Body of pancreas (tissue), 4 donors: ENCODE measurements at regions not wholly inside any gene's neighbourhood (a gene's known extent, or its start where the extent isn't known, plus 50 kb on each side); places are given as distances from the start of the nearest gene placed in this dataset.

Experiments used
- ATAC-seq: fragments of 150-250 bp; one replicate; pipeline ENCODE4 v1.9.1; 2016
- DNase-seq, 4 donors: peaks; one replicate each; pipeline ENCODE4 v3.0.0-alpha.2; 2019
- H3K27ac ChIP-seq, 4 donors: fragments of 200-600 bp; sonication (generic); 1 replicate in 3 of 4; 2 replicates in 1 of 4; pipeline versions ENCODE4 v1.5.1 to v1.6.1; 2016 to 2019; ENCODE audit warnings: mild to moderate bottlenecking in 1 of 4, mixed read lengths in 1 of 4, moderate library complexity in 1 of 4
- H3K27me3 ChIP-seq, 2 donors: fragments of 200-600 bp; sonication (generic); one replicate each; pipeline ENCODE4 v1.6.0; 2016; ENCODE audit warnings: mild to moderate bottlenecking in 1 of 2
- H3K36me3 ChIP-seq, 2 donors: fragments of 200-600 bp; sonication (generic); replicated peaks in 1 of 2; 2 replicates each; pipeline ENCODE4 v1.5.1; 2016; ENCODE audit warnings: low read depth in 2 of 2; ENCODE audit not compliant: insufficient read depth in 1 of 2
- H3K4me1 ChIP-seq: fragments of 200-600 bp; sonication (generic); one replicate; pipeline ENCODE4 v1.6.0; 2016
- H3K4me3 ChIP-seq, 2 donors: fragments of 200-600 bp; sonication (generic); 1 replicate in 1 of 2; 2 replicates in 1 of 2; pipeline ENCODE4 v1.5.1; 2016 to 2019
- H3K9me3 ChIP-seq, 3 donors: fragments of 200-600 bp; sonication (generic); 1 replicate in 2 of 3; 2 replicates in 1 of 3; pipeline ENCODE4 v1.5.1; 2016
- POLR2A ChIP-seq, 3 donors: fragments of 450-650 bp; IDR thresholded peaks; one replicate each; pipeline ENCODE4 v1.6.1; 2016; ENCODE audit warnings: antibody characterized with exemption in 3 of 3, mild to moderate bottlenecking in 2 of 3
- WGBS, 2 donors: methylation state at CpG; one replicate each; pipeline ENCODE4 v1.1.5; 2017; 5-methylcytosine and 5-hydroxymethylcytosine counted together
- intact Hi-C: fragments of 100-400 bp; cut with DNase I; formaldehyde crosslinking; loops from one replicate; pipeline ENCODE4 v1.15.1; 2023
- TF ChIP-seq, protein P1 (sequence below), 7 experiments: fragments of 450-650 bp in 4 of 7; fragments of 200-600 bp in 3 of 7; sonication (generic) in 3 of 7; IDR thresholded peaks; one replicate each; pipeline ENCODE4 v1.5.1; 2016 to 2019; ENCODE audit warnings: antibody characterized with exemption in 7 of 7

DNA sequence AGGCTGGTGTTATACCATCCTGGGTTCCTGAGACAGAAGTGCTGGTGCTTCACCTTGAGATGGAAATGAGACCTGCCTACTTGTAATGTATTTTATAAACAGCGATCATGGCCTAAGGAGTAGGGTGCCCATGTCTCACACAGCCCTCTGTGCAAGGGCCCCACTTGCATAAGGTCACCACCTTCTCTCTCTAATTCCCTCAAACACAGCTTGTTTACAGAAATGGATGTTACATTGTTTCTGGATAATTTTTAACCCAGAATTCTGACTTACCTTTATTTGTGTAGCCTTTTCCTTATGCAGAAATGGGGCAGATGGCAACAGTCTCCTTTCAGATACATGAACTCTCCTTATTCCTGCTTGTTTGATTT, 95.1 kb upstream of the UMPS start:
- peak; percentile 52 for ATAC-seq
- H3K36me3 ChIP-seq = no peaks in the 10 kb centered on the region
- no peaks in the 10 kb centered on the region for H3K9me3 ChIP-seq
- peak overlapping the region; percentile 47 to 77 (median 68) for H3K27ac ChIP-seq
- H3K4me1 ChIP-seq = peaks cover 51% of the 10 kb centered on the region
- DNase-seq = peak in 2 of 4 donors; percentile 26 to 40
- TF ChIP-seq, protein P1, sequence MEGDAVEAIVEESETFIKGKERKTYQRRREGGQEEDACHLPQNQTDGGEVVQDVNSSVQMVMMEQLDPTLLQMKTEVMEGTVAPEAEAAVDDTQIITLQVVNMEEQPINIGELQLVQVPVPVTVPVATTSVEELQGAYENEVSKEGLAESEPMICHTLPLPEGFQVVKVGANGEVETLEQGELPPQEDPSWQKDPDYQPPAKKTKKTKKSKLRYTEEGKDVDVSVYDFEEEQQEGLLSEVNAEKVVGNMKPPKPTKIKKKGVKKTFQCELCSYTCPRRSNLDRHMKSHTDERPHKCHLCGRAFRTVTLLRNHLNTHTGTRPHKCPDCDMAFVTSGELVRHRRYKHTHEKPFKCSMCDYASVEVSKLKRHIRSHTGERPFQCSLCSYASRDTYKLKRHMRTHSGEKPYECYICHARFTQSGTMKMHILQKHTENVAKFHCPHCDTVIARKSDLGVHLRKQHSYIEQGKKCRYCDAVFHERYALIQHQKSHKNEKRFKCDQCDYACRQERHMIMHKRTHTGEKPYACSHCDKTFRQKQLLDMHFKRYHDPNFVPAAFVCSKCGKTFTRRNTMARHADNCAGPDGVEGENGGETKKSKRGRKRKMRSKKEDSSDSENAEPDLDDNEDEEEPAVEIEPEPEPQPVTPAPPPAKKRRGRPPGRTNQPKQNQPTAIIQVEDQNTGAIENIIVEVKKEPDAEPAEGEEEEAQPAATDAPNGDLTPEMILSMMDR (IDR thresholded peaks at IDR 0.05) = no peak
- no peak for TF ChIP-seq POLR2A (IDR thresholded peaks at IDR 0.05)
- 36 to 46% methylated on average over 1 of the region's 1 CpG for WGBS, 2 donors
- H3K27me3 ChIP-seq = no peaks in the 10 kb centered on the region
- H3K4me3 ChIP-seq = no peak overlapping the region
- intact Hi-C loops = loop anchor here (10.0 kb wide), 1 partner anchor 50 kb away; no protein-coding TSS in a partner anchor

DNA sequence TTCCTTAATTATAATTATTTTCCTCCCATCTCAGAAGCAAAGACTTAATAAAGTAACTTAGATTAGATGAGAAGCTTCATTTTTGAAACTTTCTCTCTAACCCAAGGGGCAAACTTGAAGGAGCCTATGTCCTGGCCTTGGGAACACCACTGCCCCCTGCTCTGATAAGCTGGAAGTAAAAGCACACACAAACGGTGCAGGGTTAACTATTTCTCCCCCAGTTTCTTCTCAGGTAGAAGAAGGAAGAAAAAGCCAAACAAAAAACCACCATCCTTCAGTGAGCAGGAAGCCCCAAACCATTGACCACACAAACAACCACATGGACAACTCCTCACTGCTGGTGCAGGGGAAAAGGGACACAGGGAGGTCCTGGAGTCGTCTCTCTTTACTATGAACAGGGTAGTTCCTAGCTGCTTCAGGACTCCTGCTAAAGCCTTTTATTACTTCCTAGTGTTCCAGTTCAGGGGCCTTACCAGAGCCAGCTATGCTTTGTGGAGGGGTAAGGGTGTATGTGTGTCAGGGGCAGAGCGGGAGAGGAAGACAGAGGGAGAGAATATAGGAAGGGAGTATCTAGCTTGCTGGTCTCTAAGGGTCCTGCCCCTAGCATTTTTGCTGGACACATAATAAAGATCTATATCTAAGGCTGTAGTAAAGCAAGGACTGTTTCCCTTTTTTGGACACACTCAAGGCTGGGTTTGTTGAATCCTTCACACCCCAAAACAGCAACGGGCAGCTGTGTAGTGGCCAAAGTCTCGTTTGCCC, 94.0 kb upstream of the UMPS start:
- no peaks in the 10 kb centered on the region for H3K27me3 ChIP-seq
- peaks cover 44% of the 10 kb centered on the region for H3K4me1 ChIP-seq
- WGBS, 2 donors = 25 to 47% methylated on average over 3 to 4 of the region's 5 CpGs
- H3K4me3 ChIP-seq = no peak overlapping the region
- DNase-seq (no peak), ATAC-seq (no peak)
- H3K9me3 ChIP-seq = no peaks in the 10 kb centered on the region
- TF ChIP-seq POLR2A (IDR thresholded peaks at IDR 0.05) = no peak
- TF ChIP-seq, protein P1 (IDR thresholded peaks at IDR 0.05) = no peak
- H3K27ac ChIP-seq = peak overlapping the region; percentile 65 to 77 (median 68)
- H3K36me3 ChIP-seq = no peaks in the 10 kb centered on the region
- intact Hi-C loops = loop anchor here (10.0 kb wide), 1 partner anchor 51 kb away; no protein-coding TSS in a partner anchor

DNA sequence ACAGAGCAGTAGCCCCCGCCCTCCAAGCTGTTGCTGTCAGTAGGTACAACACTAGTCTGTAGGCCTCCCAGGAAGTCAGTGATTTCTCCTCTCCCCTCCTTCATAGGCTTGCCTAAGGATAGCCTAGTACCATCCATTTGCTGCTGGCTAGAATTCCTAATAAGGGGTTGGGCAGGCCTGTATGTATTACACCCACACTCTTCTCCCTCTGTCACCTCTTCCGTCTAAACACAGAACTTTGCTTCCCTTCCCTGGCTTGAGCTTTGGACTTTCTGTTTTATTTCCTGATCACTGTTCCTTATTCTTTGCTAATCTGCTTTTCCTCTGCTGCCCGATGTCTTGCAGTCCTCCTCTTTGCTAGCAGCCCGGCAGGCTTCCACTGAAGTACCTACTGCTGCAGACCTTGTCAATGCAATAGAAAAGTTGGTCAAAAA, 93.4 kb upstream of the UMPS start:
- no peak overlapping the region for H3K4me3 ChIP-seq
- ATAC-seq (peak; percentile 29), DNase-seq (peak in 3 of 4 donors; percentile 16 to 30 (median 24))
- WGBS, 2 donors = 41 to 44% methylated on average over 3 to 4 of the region's 4 CpGs
- H3K9me3 ChIP-seq = no peaks in the 10 kb centered on the region
- peak overlapping the region; percentile 65 to 77 (median 68) for H3K27ac ChIP-seq
- intact Hi-C loops = loop anchor here (10.0 kb wide), 1 partner anchor 52 kb away; no protein-coding TSS in a partner anchor
- peaks cover 38% of the 10 kb centered on the region for H3K4me1 ChIP-seq
- TF ChIP-seq POLR2A (IDR thresholded peaks at IDR 0.05) = peak in 1 of 3 donors; percentile 4
- TF ChIP-seq, protein P1 (IDR thresholded peaks at IDR 0.05) = no peak
- no peaks in the 10 kb centered on the region for H3K27me3 ChIP-seq
- H3K36me3 ChIP-seq = no peaks in the 10 kb centered on the region

DNA sequence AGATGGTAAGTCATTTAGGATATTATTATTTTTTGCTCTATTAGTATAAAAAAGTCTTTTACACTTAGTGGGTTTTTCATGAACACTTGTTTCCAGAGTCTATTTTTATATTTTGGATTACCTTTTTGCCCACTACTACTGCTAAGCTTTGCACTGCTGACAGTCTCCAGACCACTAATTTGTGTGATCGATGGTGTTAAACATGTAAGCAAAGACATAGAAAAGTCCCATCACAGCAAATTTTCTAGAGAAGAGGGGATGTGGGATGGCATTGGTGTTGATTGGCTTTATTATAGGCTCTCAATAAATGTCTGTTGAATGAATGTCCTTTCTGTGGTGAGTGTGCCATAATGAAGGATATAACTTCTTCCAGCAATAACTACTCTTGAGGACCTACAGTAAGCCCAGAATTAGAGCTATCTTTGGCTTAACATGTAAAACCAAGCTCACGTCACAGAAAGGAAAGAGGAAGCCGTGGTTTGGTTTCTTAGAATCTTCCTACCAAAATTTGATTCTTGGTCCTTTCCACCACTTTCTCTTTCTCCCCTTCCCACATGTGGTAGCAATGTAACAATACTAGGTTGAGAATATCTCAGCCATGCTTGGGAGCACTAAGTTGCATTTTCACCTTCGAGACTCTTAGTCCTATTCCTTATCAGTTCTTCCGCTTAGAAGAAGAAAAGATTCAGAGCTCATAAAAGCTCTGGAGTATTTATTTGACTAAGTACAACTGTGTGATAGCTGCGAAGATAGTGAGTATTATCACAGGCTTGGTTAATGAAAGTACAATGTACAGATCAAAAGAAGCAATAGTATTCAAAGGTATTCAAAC, 90.6 kb upstream of the UMPS start:
- TF ChIP-seq POLR2A (IDR thresholded peaks at IDR 0.05) = no peak
- TF ChIP-seq, protein P1 (IDR thresholded peaks at IDR 0.05) = no peak
- Histone ChIP-seq H3K27me3 (no peaks in the 10 kb centered on the region), H3K9me3 (no peaks in the 10 kb centered on the region), H3K4me1 (peaks cover 30% of the 10 kb centered on the region), H3K4me3 (no peak overlapping the region), H3K27ac (no peak overlapping the region), H3K36me3 (no peaks in the 10 kb centered on the region)
- intact Hi-C loops = loop anchor here (10.0 kb wide), 1 partner anchor 55 kb away; no protein-coding TSS in a partner anchor
- ATAC-seq (no peak), DNase-seq (no peak)
- 62 to 64% methylated on average over 6 of the region's 6 CpGs for WGBS, 2 donors
